ENCODE measurements at regions not wholly inside any gene's neighbourhood (a gene's known extent, or its start where the extent isn't known, plus 50 kb on each side); places are given as distances from the start of the nearest gene placed in this dataset.

- no peak for DNase-seq
These were observed 486.0 kb downstream of the FLRT2 start for GRCh38 chr14:86015941-86016340.

GRCh38 chr14:86015511-86015910, 485.6 kb downstream of the FLRT2 start:
- no peak for DNase-seq

GRCh38 chr14:86013641-86014040, 483.7 kb downstream of the FLRT2 start:
- no peak for DNase-seq

- no peak for DNase-seq
These were observed 482.5 kb downstream of the FLRT2 start for GRCh38 chr14:86012461-86012860.

GRCh38 chr14:86003998-86004397, 474.1 kb downstream of the FLRT2 start:
- DNase-seq, result no peak

GRCh38 chr14:85996551-85996950, 466.6 kb downstream of the FLRT2 start:
- DNase-seq, result no peak

- no peak for DNase-seq
These were observed 461.2 kb downstream of the FLRT2 start for GRCh38 chr14:85991156-85991555.

GRCh38 chr14:85987907-85988306, 458.0 kb downstream of the FLRT2 start:
- DNase-seq, result no peak

GRCh38 chr14:85987292-85987691, 457.3 kb downstream of the FLRT2 start:
- DNase-seq, result no peak

- DNase-seq, result no peak
These were observed 448.8 kb downstream of the FLRT2 start for GRCh38 chr14:85978582-85979250.

GRCh38 chr14:85974602-85975001, 444.7 kb downstream of the FLRT2 start:
- no peak for DNase-seq

- no peak for DNase-seq
These were observed 433.5 kb downstream of the FLRT2 start for GRCh38 chr14:85963486-85963885.

GRCh38 chr14:85960756-85961155, 430.8 kb downstream of the FLRT2 start:
- no peak for DNase-seq

- no peak for DNase-seq
These were observed 429.1 kb downstream of the FLRT2 start for GRCh38 chr14:85959063-85959462.

- DNase-seq, result no peak
These were observed 428.1 kb downstream of the FLRT2 start for GRCh38 chr14:85958069-85958468.

GRCh38 chr14:85953265-85953664, 423.3 kb downstream of the FLRT2 start:
- no peak for DNase-seq

- DNase-seq, result no peak
These were observed 418.2 kb downstream of the FLRT2 start for GRCh38 chr14:85948153-85948552.

- no peak for DNase-seq
These were observed 417.7 kb downstream of the FLRT2 start for GRCh38 chr14:85947461-85948139.

GRCh38 chr14:85943192-85943591, 413.2 kb downstream of the FLRT2 start:
- no peak for DNase-seq

GRCh38 chr14:85934886-85935254, 404.9 kb downstream of the FLRT2 start:
- no peak for DNase-seq

- peak; percentile 22 for DNase-seq
These were observed 404.4 kb downstream of the FLRT2 start for GRCh38 chr14:85934123-85934885.

GRCh38 chr14:85921241-85921640, 391.3 kb downstream of the FLRT2 start:
- DNase-seq, result no peak

- DNase-seq, result no peak
These were observed 387.8 kb downstream of the FLRT2 start for GRCh38 chr14:85917716-85918115.

GRCh38 chr14:85915711-85916110, 385.8 kb downstream of the FLRT2 start:
- DNase-seq, result no peak
